ENCODE measurements at regions not wholly inside any gene's neighbourhood (a gene's known extent, or its start where the extent isn't known, plus 50 kb on each side); places are given as distances from the start of the nearest gene placed in this dataset.

DNA sequence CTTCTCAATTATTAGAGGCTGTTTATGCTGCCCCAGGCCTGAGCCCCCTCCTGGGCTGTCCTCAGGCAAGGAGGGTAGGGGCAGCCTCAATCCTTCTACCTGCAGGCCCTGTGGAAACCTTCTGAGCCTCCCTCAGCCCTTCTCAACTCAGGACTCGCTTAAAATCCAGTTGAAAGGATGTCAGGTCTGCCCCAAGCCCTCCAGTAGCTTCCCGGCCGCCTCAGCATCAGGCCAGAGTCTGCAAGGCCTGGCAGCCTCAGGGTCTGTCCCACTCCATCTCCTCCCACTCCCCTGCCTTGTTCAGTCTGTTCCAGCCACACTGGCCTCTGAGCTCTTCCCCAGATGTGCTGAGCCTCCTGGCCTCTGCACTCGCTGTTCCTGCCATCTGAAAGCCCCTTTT lies 52.2 kb downstream of the KATNIP start:
- Mint-ChIP-seq H3K4me3 (no peak overlapping the region), H3K9me3 (no peaks in the 10 kb centered on the region), H3K27ac (peak overlapping the region in 1 of 3 experiments; percentile 17; a peak in 1 of 7 replicates), H3K36me3 (ENCODE audit: insufficient read depth in 1 of 3, low read depth in 3 of 3) (no peaks in the 10 kb centered on the region), H3K27me3 (ENCODE audit: low read depth) (no peaks in the 10 kb centered on the region; the same call in 1 of the 2 replicates), H3K4me1 (peaks cover 22 to 47% of the 10 kb centered on the region in 2 experiments)
- Histone ChIP-seq H3K56ac (ENCODE audit: insufficient read length, low read depth, low read length) (no peak overlapping the region), H2AK5ac (ENCODE audit: insufficient read length, low read length) (no peak overlapping the region), H3K9me3 (ENCODE audit: control insufficient read depth, low read depth, low read length) (no peaks in the 10 kb centered on the region), H2BK5ac (ENCODE audit: insufficient read length, low read length) (no peak overlapping the region), H3K23me2 (ENCODE audit: insufficient read length, low read depth, low read length, poor library complexity, severe bottlenecking) (no peaks in the 10 kb centered on the region), H3K23ac (ENCODE audit: insufficient read length, low read depth, low read length) (no peak overlapping the region), H3K4ac (ENCODE audit: low read depth, low read length) (no peak overlapping the region), H3K79me2 (ENCODE audit: insufficient read depth, low read length) (no peaks in the 10 kb centered on the region), H3K27me3 (ENCODE audit: insufficient read depth, low read length) (no peaks in the 10 kb centered on the region), H3K9ac (ENCODE audit: extremely low read depth, insufficient read length, low read length) (no peak overlapping the region), H3K27ac (ENCODE audit: insufficient read length, low read depth, low read length) (no peak overlapping the region), H3K4me2 (ENCODE audit: insufficient read depth, insufficient read length, low read length) (no peak overlapping the region), H3K18ac (ENCODE audit: insufficient read length, low read depth, low read length) (no peak overlapping the region), H3K14ac (ENCODE audit: insufficient read depth, low read length) (no peak overlapping the region), H2BK12ac (ENCODE audit: insufficient read length, low read depth, low read length) (no peak overlapping the region), H4K91ac (ENCODE audit: insufficient read length, low read depth, low read length) (no peak overlapping the region), H4K5ac (ENCODE audit: insufficient read length, low read depth, low read length) (no peak overlapping the region), H2BK20ac (ENCODE audit: low read depth, low read length, poor library complexity, severe bottlenecking) (no peak overlapping the region), H3K79me1 (ENCODE audit: insufficient read depth, low read depth, low read length, poor library complexity, severe bottlenecking) (no peaks in the 10 kb centered on the region), H3T11ph (ENCODE audit: low read length) (no peak overlapping the region), H2BK15ac (ENCODE audit: low read depth, low read length) (no peak overlapping the region), H3K4me1 (ENCODE audit: insufficient read depth, low read length) (no peaks in the 10 kb centered on the region; the same call in 1 of the 2 replicates), H4K8ac (replicated peaks; ENCODE audit: insufficient read length, low read depth, low read length) (no peak overlapping the region), H4K20me1 (ENCODE audit: control insufficient read depth, insufficient read depth, insufficient read length) (no peaks in the 10 kb centered on the region), H2BK120ac (ENCODE audit: low read depth, low read length, poor library complexity, severe bottlenecking) (no peak overlapping the region), H2AFZ (ENCODE audit: low read length) (no peak overlapping the region)
- TF ChIP-seq, protein P1, sequence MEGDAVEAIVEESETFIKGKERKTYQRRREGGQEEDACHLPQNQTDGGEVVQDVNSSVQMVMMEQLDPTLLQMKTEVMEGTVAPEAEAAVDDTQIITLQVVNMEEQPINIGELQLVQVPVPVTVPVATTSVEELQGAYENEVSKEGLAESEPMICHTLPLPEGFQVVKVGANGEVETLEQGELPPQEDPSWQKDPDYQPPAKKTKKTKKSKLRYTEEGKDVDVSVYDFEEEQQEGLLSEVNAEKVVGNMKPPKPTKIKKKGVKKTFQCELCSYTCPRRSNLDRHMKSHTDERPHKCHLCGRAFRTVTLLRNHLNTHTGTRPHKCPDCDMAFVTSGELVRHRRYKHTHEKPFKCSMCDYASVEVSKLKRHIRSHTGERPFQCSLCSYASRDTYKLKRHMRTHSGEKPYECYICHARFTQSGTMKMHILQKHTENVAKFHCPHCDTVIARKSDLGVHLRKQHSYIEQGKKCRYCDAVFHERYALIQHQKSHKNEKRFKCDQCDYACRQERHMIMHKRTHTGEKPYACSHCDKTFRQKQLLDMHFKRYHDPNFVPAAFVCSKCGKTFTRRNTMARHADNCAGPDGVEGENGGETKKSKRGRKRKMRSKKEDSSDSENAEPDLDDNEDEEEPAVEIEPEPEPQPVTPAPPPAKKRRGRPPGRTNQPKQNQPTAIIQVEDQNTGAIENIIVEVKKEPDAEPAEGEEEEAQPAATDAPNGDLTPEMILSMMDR (conservative IDR thresholded peaks at IDR 0.05): no peak
- DNase-seq: no peak
- no CpG with 5 or more reads among the region's 4 CpGs for WGBS (ENCODE audit: extremely low coverage, insufficient read length, low lambda C conversion rate)
